PFSK-1 (cell line): ENCODE measurements at regions not wholly inside any gene's neighbourhood (a gene's known extent, or its start where the extent isn't known, plus 50 kb on each side); places are given as distances from the start of the nearest gene placed in this dataset.

Experiments
- FOXP2 ChIP-seq: optimal IDR thresholded peaks from 2 replicates; pipeline ENCODE3; 2011; ENCODE audit warnings: borderline replicate concordance, control low read depth, inconsistent platforms; ENCODE audit not compliant: insufficient read depth; ENCODE audit errors: extremely low read length, extremely low read depth
- POLR2AphosphoS5 ChIP-seq: IDR thresholded peaks from 2 replicates; pipeline ENCODE4 v1.6.1; 2012; ENCODE audit warnings: low read depth, mild to moderate bottlenecking, control low read depth, low read length, moderate library complexity
- SIN3A ChIP-seq: IDR thresholded peaks from 2 replicates; pipeline ENCODE4 v1.6.1; 2012; ENCODE audit warnings: mild to moderate bottlenecking, low read length, moderate library complexity, borderline replicate concordance; ENCODE audit not compliant: insufficient read depth
- TAF1 ChIP-seq: IDR thresholded peaks from 2 replicates; pipeline ENCODE4 v1.6.1; 2012; ENCODE audit warnings: low read length, control low read depth, borderline replicate concordance; ENCODE audit not compliant: insufficient read depth
- TF ChIP-seq, protein P1 (sequence below), 2 experiments: IDR thresholded peaks; 2 replicates each; pipeline versions ENCODE4 v1.6.1 to v1.8.0; 2011 to 2012; ENCODE audit warnings: low read depth in 2 of 2, low read length in 2 of 2, control low read depth in 1 of 2, inconsistent platforms in 1 of 2, mild to moderate bottlenecking in 1 of 2, moderate library complexity in 1 of 2; ENCODE audit not compliant: insufficient read depth in 1 of 2

DNA sequence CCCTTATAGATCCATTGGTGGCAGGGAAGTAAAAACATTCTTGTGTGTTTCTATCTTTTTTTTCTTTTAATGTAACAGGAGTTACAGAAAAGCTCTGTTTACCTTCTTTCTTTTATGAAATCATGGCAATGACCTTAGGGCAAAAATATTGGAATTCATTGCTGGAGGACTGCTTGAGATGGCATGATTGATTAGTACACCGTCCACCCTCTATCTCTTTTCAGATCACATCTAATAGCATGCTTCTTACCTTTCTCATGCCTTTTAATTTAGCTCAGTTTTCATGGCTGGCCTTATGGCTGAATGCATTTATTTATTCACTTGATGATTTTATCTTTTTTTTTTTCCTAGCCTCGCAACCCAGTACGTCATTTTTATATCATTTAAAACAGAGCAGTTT lies 177.6 kb upstream of the CDH20 start:
- TF ChIP-seq TAF1: no peak
- TF ChIP-seq, protein P1, sequence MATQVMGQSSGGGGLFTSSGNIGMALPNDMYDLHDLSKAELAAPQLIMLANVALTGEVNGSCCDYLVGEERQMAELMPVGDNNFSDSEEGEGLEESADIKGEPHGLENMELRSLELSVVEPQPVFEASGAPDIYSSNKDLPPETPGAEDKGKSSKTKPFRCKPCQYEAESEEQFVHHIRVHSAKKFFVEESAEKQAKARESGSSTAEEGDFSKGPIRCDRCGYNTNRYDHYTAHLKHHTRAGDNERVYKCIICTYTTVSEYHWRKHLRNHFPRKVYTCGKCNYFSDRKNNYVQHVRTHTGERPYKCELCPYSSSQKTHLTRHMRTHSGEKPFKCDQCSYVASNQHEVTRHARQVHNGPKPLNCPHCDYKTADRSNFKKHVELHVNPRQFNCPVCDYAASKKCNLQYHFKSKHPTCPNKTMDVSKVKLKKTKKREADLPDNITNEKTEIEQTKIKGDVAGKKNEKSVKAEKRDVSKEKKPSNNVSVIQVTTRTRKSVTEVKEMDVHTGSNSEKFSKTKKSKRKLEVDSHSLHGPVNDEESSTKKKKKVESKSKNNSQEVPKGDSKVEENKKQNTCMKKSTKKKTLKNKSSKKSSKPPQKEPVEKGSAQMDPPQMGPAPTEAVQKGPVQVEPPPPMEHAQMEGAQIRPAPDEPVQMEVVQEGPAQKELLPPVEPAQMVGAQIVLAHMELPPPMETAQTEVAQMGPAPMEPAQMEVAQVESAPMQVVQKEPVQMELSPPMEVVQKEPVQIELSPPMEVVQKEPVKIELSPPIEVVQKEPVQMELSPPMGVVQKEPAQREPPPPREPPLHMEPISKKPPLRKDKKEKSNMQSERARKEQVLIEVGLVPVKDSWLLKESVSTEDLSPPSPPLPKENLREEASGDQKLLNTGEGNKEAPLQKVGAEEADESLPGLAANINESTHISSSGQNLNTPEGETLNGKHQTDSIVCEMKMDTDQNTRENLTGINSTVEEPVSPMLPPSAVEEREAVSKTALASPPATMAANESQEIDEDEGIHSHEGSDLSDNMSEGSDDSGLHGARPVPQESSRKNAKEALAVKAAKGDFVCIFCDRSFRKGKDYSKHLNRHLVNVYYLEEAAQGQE (IDR thresholded peaks at IDR 0.05; ENCODE audit: insufficient read depth in 1 of 2, low read depth in 2 of 2, low read length in 2 of 2): no peak
- no peak for TF ChIP-seq SIN3A
- no peak for TF ChIP-seq FOXP2
- TF ChIP-seq POLR2AphosphoS5: no peak

GRCh38 chr18:61157451-61157850 lies 175.8 kb upstream of the CDH20 start:
- TF ChIP-seq, protein P1 (IDR thresholded peaks at IDR 0.05; ENCODE audit: insufficient read depth in 1 of 2, low read depth in 2 of 2, low read length in 2 of 2): no peak
- no peak for TF ChIP-seq TAF1

DNA sequence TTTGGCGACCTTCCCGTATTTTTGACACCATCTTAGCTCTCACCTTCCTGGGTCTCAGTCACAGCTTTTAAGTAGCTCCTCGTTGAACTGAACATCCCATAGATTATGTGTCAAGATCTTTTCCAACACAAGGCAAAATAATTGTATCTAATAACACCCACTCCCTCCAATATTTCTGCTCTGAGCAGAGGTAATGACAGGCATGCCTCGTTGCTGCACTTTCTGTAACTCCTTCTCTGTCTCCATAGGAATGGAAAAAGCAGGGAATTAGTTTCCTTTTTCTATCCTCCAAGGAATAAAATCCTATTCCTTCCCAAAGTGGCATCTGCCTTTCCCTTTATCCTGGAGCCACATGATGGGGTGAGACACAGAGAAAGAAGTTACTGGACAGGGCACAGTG lies 174.0 kb upstream of the CDH20 start:
- TF ChIP-seq POLR2AphosphoS5 (no peak), SIN3A (no peak)

DNA sequence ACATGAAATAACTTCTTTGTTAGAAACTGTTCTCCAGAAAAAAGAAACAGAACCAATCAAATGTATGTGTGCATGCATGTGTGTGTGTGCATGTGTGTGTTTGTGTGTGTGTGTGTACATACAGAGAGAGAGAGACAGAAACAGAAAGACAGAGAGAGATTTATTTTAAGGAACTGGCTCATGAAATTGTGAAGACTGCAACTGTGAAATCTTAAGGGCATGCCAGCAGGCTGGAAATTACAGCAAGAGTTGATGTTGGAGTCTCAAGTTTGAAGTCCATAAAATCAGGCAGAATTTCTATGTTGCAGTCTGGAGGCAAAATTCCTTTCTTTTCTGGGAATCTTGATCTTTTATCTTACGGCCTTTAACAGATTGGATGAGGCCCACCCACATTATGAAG lies 168.9 kb upstream of the CDH20 start:
- TF ChIP-seq POLR2AphosphoS5 (no peak), TAF1 (no peak), FOXP2 (no peak), SIN3A (no peak)
- TF ChIP-seq, protein P1 (IDR thresholded peaks at IDR 0.05; ENCODE audit: insufficient read depth in 1 of 2, low read depth in 2 of 2, low read length in 2 of 2): no peak

GRCh38 chr18:61167902-61168301 lies 165.3 kb upstream of the CDH20 start:
- TF ChIP-seq TAF1 (no peak), SIN3A (no peak), POLR2AphosphoS5 (no peak), FOXP2 (no peak)
- TF ChIP-seq, protein P1 (IDR thresholded peaks at IDR 0.05; ENCODE audit: insufficient read depth in 1 of 2, low read depth in 2 of 2, low read length in 2 of 2): no peak

DNA sequence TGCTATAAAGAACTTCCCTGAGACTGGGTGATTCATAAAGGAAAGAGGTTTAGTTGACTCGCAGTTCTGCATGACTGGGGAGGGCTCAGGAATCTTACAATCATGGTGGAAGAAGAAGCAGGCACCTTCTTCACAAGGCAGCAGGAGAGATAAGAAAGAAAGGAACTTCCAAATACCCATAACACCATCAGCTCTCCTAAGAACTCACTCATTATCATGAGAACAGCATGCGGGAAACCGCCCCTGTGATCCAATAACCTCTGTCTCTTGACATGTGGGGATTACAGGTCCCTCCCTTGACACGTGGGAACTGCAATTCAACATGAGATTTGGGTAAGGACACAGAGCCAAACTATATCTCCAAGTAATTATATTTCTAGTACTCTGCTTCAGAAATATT lies 163.8 kb upstream of the CDH20 start:
- TF ChIP-seq, protein P1 (IDR thresholded peaks at IDR 0.05; ENCODE audit: insufficient read depth in 1 of 2, low read depth in 2 of 2, low read length in 2 of 2): no peak
